Liver (tissue), 3 donors: ENCODE measurements at regions not wholly inside any gene's neighbourhood (a gene's known extent, or its start where the extent isn't known, plus 50 kb on each side); places are given as distances from the start of the nearest gene placed in this dataset.

Experiments
- FOXA1 ChIP-seq: IDR thresholded peaks from 2 replicates; pipeline ENCODE4 v1.6.1; 2016; ENCODE audit warnings: antibody characterized with exemption
- FOXA2 ChIP-seq: IDR thresholded peaks from 2 replicates; pipeline ENCODE4 v1.6.1; 2016; ENCODE audit warnings: antibody characterized with exemption
- GABPA ChIP-seq, 2 donors: IDR thresholded peaks in 1 of 2; conservative IDR thresholded peaks in 1 of 2; 2 replicates each; pipeline ENCODE4 v1.6.1; 2016; ENCODE audit warnings: antibody characterized with exemption in 2 of 2, mild to moderate bottlenecking in 1 of 2, moderate library complexity in 1 of 2
- HNF4A ChIP-seq, 2 donors: conservative IDR thresholded peaks; 2 replicates each; pipeline ENCODE4 v1.6.1; 2016; ENCODE audit warnings: antibody characterized with exemption in 2 of 2, mild to moderate bottlenecking in 2 of 2
- JUND ChIP-seq, 2 donors: IDR thresholded peaks; 2 replicates each; pipeline ENCODE4 v1.6.1; 2016; ENCODE audit warnings: antibody characterized with exemption in 2 of 2
- RAD21 ChIP-seq, 2 donors: IDR thresholded peaks; 2 replicates each; pipeline ENCODE4 v1.6.1; 2016; ENCODE audit warnings: antibody characterized with exemption in 2 of 2, mild to moderate bottlenecking in 2 of 2
- SP1 ChIP-seq: IDR thresholded peaks from 2 replicates; pipeline ENCODE4 v1.6.1; 2018; ENCODE audit warnings: antibody characterized with exemption, mild to moderate bottlenecking
- TAF1 ChIP-seq: conservative IDR thresholded peaks from 2 replicates; pipeline ENCODE4 v1.6.1; 2016; ENCODE audit warnings: antibody characterized with exemption, mild to moderate bottlenecking
- YY1 ChIP-seq: IDR thresholded peaks from 2 replicates; pipeline ENCODE4 v1.6.1; 2016; ENCODE audit warnings: antibody characterized with exemption, mild to moderate bottlenecking
- TF ChIP-seq, protein P1 (sequence below): fragments of 150-350 bp; IDR thresholded peaks from 2 replicates; pipeline ENCODE4 v1.5.1; 2017; ENCODE audit warnings: improper control_type of control experiment, low read depth, low read length; ENCODE audit not compliant: missing input control
- TF ChIP-seq, protein P2 (sequence below): IDR thresholded peaks from 2 replicates; pipeline ENCODE4 v1.6.1; 2016; ENCODE audit warnings: antibody characterized with exemption
- TF ChIP-seq, protein P3 (sequence below): IDR thresholded peaks from 2 replicates; pipeline ENCODE4 v1.6.1; 2016; ENCODE audit warnings: antibody characterized with exemption
- TF ChIP-seq, protein P4 (sequence below): IDR thresholded peaks from 2 replicates; pipeline ENCODE4 v1.6.1; 2016; ENCODE audit warnings: antibody characterized with exemption
- TF ChIP-seq, protein P5 (sequence below): IDR thresholded peaks from 2 replicates; pipeline ENCODE4 v1.6.1; 2016; ENCODE audit warnings: antibody characterized with exemption, mild to moderate bottlenecking
- donor health status: healthy.
- donor health status: healthy.

DNA sequence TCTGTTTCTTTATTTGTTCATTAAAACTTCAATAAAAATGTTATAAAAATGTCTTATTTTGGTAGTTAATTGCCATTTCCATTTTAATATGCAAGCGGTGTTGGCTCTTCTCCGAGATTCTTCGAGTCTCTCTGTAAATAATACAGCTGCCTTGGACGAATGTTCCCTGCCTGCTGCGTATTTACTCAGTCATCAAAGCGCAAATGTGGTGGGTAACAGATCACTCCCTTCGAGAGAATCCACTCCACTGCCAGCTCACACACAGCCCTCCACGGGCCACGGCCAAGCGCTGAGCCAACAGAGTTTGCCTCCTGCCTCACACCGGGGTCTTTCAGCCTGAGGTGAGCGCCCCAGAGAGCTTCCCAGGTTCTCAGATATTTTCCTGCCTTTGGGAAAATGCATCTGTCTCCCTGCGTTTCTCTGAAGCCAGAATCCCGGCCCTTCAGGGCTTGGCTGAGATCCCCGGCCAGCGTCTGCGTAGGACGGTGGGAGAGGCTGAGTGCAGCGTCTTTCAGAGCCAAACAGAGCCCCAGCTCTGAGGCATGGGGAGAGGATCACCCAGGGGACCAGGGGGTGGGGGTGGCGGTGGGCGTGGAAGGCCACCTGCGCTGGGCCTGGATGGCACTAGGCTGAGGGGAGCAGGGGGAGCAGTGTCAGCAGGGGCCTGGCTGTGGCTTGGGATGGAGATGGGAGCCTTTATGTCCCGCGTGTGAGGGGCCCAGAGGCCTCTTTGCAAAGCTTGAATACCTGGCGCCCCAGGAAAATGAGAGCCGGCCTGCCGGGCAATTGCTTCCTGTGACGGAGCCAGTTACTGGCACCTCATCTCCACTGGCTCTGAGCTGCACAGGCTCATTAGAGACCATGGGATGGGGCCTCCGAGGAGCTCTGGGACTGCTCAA is 248.7 kb downstream of the RBFOX3 start:
- TF ChIP-seq, protein P1, sequence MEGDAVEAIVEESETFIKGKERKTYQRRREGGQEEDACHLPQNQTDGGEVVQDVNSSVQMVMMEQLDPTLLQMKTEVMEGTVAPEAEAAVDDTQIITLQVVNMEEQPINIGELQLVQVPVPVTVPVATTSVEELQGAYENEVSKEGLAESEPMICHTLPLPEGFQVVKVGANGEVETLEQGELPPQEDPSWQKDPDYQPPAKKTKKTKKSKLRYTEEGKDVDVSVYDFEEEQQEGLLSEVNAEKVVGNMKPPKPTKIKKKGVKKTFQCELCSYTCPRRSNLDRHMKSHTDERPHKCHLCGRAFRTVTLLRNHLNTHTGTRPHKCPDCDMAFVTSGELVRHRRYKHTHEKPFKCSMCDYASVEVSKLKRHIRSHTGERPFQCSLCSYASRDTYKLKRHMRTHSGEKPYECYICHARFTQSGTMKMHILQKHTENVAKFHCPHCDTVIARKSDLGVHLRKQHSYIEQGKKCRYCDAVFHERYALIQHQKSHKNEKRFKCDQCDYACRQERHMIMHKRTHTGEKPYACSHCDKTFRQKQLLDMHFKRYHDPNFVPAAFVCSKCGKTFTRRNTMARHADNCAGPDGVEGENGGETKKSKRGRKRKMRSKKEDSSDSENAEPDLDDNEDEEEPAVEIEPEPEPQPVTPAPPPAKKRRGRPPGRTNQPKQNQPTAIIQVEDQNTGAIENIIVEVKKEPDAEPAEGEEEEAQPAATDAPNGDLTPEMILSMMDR, result no peak
- no peak for TF ChIP-seq SP1
- TF ChIP-seq, protein P2, sequence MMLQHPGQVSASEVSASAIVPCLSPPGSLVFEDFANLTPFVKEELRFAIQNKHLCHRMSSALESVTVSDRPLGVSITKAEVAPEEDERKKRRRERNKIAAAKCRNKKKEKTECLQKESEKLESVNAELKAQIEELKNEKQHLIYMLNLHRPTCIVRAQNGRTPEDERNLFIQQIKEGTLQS, result no peak
- TF ChIP-seq, protein P3, sequence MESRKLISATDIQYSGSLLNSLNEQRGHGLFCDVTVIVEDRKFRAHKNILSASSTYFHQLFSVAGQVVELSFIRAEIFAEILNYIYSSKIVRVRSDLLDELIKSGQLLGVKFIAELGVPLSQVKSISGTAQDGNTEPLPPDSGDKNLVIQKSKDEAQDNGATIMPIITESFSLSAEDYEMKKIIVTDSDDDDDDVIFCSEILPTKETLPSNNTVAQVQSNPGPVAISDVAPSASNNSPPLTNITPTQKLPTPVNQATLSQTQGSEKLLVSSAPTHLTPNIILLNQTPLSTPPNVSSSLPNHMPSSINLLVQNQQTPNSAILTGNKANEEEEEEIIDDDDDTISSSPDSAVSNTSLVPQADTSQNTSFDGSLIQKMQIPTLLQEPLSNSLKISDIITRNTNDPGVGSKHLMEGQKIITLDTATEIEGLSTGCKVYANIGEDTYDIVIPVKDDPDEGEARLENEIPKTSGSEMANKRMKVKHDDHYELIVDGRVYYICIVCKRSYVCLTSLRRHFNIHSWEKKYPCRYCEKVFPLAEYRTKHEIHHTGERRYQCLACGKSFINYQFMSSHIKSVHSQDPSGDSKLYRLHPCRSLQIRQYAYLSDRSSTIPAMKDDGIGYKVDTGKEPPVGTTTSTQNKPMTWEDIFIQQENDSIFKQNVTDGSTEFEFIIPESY, result no peak
- TF ChIP-seq FOXA1, result no peak
- no peak for TF ChIP-seq YY1
- no peak for TF ChIP-seq TAF1
- TF ChIP-seq RAD21 (IDR thresholded peaks at IDR 0.05), result no peak
- TF ChIP-seq, protein P4, sequence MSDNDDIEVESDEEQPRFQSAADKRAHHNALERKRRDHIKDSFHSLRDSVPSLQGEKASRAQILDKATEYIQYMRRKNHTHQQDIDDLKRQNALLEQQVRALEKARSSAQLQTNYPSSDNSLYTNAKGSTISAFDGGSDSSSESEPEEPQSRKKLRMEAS, result no peak
- TF ChIP-seq FOXA2, result no peak
- TF ChIP-seq, protein P5, sequence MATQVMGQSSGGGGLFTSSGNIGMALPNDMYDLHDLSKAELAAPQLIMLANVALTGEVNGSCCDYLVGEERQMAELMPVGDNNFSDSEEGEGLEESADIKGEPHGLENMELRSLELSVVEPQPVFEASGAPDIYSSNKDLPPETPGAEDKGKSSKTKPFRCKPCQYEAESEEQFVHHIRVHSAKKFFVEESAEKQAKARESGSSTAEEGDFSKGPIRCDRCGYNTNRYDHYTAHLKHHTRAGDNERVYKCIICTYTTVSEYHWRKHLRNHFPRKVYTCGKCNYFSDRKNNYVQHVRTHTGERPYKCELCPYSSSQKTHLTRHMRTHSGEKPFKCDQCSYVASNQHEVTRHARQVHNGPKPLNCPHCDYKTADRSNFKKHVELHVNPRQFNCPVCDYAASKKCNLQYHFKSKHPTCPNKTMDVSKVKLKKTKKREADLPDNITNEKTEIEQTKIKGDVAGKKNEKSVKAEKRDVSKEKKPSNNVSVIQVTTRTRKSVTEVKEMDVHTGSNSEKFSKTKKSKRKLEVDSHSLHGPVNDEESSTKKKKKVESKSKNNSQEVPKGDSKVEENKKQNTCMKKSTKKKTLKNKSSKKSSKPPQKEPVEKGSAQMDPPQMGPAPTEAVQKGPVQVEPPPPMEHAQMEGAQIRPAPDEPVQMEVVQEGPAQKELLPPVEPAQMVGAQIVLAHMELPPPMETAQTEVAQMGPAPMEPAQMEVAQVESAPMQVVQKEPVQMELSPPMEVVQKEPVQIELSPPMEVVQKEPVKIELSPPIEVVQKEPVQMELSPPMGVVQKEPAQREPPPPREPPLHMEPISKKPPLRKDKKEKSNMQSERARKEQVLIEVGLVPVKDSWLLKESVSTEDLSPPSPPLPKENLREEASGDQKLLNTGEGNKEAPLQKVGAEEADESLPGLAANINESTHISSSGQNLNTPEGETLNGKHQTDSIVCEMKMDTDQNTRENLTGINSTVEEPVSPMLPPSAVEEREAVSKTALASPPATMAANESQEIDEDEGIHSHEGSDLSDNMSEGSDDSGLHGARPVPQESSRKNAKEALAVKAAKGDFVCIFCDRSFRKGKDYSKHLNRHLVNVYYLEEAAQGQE, result no peak
- no peak for TF ChIP-seq GABPA (IDR thresholded peaks at IDR 0.05 in 1 of 2, conservative IDR thresholded peaks at IDR 0.05 in 1 of 2)
- no peak for TF ChIP-seq HNF4A (conservative IDR thresholded peaks at IDR 0.05)
- TF ChIP-seq JUND (IDR thresholded peaks at IDR 0.05), result no peak
